Ectodermal cell (in vitro differentiated cells): ENCODE measurements at regions not wholly inside any gene's neighbourhood (a gene's known extent, or its start where the extent isn't known, plus 50 kb on each side); places are given as distances from the start of the nearest gene placed in this dataset.
"Not testable (repeated sequence)": the region's sequence is repeated elsewhere in the genome, so short reads cannot be mapped to it uniquely, and the experiment has no call there.

Source experiments
- H3K27ac ChIP-seq: 2 replicates; pipeline ENCODE4 v1.7.0; 2013; ENCODE audit warnings: mild to moderate bottlenecking, low read depth, low read length; ENCODE audit not compliant: insufficient read depth, poor library complexity, severe bottlenecking
- H3K27me3 ChIP-seq: 2 replicates; pipeline ENCODE4 v1.7.0; 2013; ENCODE audit warnings: mild to moderate bottlenecking, low read length; ENCODE audit not compliant: insufficient read depth, control insufficient read depth, poor library complexity, severe bottlenecking
- H3K36me3 ChIP-seq: one replicate; pipeline ENCODE4 v1.7.0; 2013; ENCODE audit warnings: low read length; ENCODE audit not compliant: control insufficient read depth, insufficient read depth
- H3K4me1 ChIP-seq: one replicate; pipeline ENCODE4 v1.7.0; 2013; ENCODE audit warnings: low read length; ENCODE audit not compliant: control insufficient read depth, insufficient read depth
- H3K4me3 ChIP-seq: 2 replicates; pipeline ENCODE4 v1.7.0; 2013; ENCODE audit warnings: low read depth, low read length, control low read depth; ENCODE audit not compliant: insufficient read depth
- H3K9me3 ChIP-seq: 2 replicates; pipeline ENCODE4 v1.7.0; 2013; ENCODE audit warnings: mild to moderate bottlenecking, low read length, moderate library complexity; ENCODE audit not compliant: control insufficient read depth
- WGBS, 2 experiments: methylation state at CpG; one replicate each; pipeline ENCODE4 v1.1.7; 2013; ENCODE audit warnings: missing lambda C conversion rate in 2 of 2; 5-methylcytosine and 5-hydroxymethylcytosine counted together

GRCh38 chr2:172297531-172297930 lies 129.9 kb upstream of the ITGA6 start:
- Histone ChIP-seq H3K4me3 (no peak overlapping the region), H3K4me1 (peaks cover 12% of the 10 kb centered on the region), H3K36me3 (no peaks in the 10 kb centered on the region), H3K27me3 (no peaks in the 10 kb centered on the region), H3K27ac (no peak overlapping the region), H3K9me3 (no peaks in the 10 kb centered on the region)
- WGBS, 2 experiments: 41 to 46% methylated on average over 2 of the region's 3 CpGs

GRCh38 chr2:172297950-172298349 lies 129.4 kb upstream of the ITGA6 start:
- Histone ChIP-seq H3K27me3 (no peaks in the 10 kb centered on the region), H3K27ac (no peak overlapping the region), H3K4me3 (no peak overlapping the region), H3K9me3 (no peaks in the 10 kb centered on the region), H3K4me1 (peaks cover 12% of the 10 kb centered on the region), H3K36me3 (no peaks in the 10 kb centered on the region)
- 54 to 57% methylated on average over 4 of the region's 4 CpGs for WGBS, 2 experiments

- no peaks in the 10 kb centered on the region for H3K9me3 ChIP-seq
- H3K4me3 ChIP-seq: no peak overlapping the region
- H3K4me1 ChIP-seq: peaks cover 5% of the 10 kb centered on the region
These were observed 127.6 kb upstream of the ITGA6 start for GRCh38 chr2:172299741-172300140.

GRCh38 chr2:172300851-172301250 lies 126.5 kb upstream of the ITGA6 start:
- H3K4me1 ChIP-seq: peaks cover 5% of the 10 kb centered on the region
- 98 to 99% methylated on average over 3 to 4 of the region's 4 CpGs for WGBS, 2 experiments
- H3K27me3 ChIP-seq: no peaks in the 10 kb centered on the region
- H3K4me3 ChIP-seq: no peak overlapping the region
- H3K36me3 ChIP-seq: no peaks in the 10 kb centered on the region
- H3K9me3 ChIP-seq: no peaks in the 10 kb centered on the region
- H3K27ac ChIP-seq: no peak overlapping the region

More at GRCh38 chr2:172299741-172300140, 127.6 kb upstream of the ITGA6 start:
- 91 to 93% methylated on average over 5 of the region's 5 CpGs for WGBS, 2 experiments
- H3K36me3 ChIP-seq: no peaks in the 10 kb centered on the region
- no peak overlapping the region for H3K27ac ChIP-seq
- H3K27me3 ChIP-seq: no peaks in the 10 kb centered on the region

- Histone ChIP-seq H3K4me1 (no peaks in the 10 kb centered on the region), H3K4me3 (no peak overlapping the region), H3K27ac (no peak overlapping the region), H3K27me3 (no peaks in the 10 kb centered on the region), H3K9me3 (no peaks in the 10 kb centered on the region), H3K36me3 (no peaks in the 10 kb centered on the region)
- WGBS, 2 experiments: 70 to 73% methylated on average over 3 of the region's 3 CpGs
These were observed 122.3 kb upstream of the ITGA6 start for GRCh38 chr2:172305066-172305465.

GRCh38 chr2:172307800-172308199 lies 119.6 kb upstream of the ITGA6 start:
- Histone ChIP-seq H3K4me1 (no peaks in the 10 kb centered on the region), H3K27ac (no peak overlapping the region), H3K4me3 (no peak overlapping the region), H3K36me3 (no peaks in the 10 kb centered on the region), H3K27me3 (no peaks in the 10 kb centered on the region), H3K9me3 (no peaks in the 10 kb centered on the region)
- whole genome bisulfite sequencing, 2 experiments: 85 to 86% methylated on average over 1 of the region's 1 CpG

- H3K9me3 ChIP-seq: no peaks in the 10 kb centered on the region
- H3K4me3 ChIP-seq: no peak overlapping the region
- H3K4me1 ChIP-seq: no peaks in the 10 kb centered on the region
- H3K27ac ChIP-seq: no peak overlapping the region
- H3K36me3 ChIP-seq: no peaks in the 10 kb centered on the region
- H3K27me3 ChIP-seq: no peaks in the 10 kb centered on the region
- 83% methylated on average over 9 of the region's 9 CpGs for WGBS, 2 experiments
These were observed 119.0 kb upstream of the ITGA6 start for GRCh38 chr2:172308253-172308935.

- Histone ChIP-seq H3K27ac (no peak overlapping the region), H3K4me1 (no peaks in the 10 kb centered on the region), H3K36me3 (no peaks in the 10 kb centered on the region), H3K4me3 (no peak overlapping the region), H3K27me3 (no peaks in the 10 kb centered on the region), H3K9me3 (no peaks in the 10 kb centered on the region)
- WGBS, 2 experiments: 96 to 98% methylated on average over 2 of the region's 2 CpGs
These were observed 115.5 kb upstream of the ITGA6 start for GRCh38 chr2:172311921-172312345.

- Histone ChIP-seq H3K4me3 (no peak overlapping the region), H3K4me1 (no peaks in the 10 kb centered on the region), H3K27ac (no peak overlapping the region), H3K36me3 (no peaks in the 10 kb centered on the region), H3K9me3 (no peaks in the 10 kb centered on the region), H3K27me3 (no peaks in the 10 kb centered on the region)
- WGBS, 2 experiments: 80 to 82% methylated on average over 7 of the region's 8 CpGs
These were observed 113.6 kb upstream of the ITGA6 start for GRCh38 chr2:172313715-172314341.

GRCh38 chr2:172315070-172315469 lies 112.3 kb upstream of the ITGA6 start:
- H3K4me1 ChIP-seq, H3K36me3 ChIP-seq, H3K27me3 ChIP-seq, H3K4me3 ChIP-seq, H3K9me3 ChIP-seq, H3K27ac ChIP-seq: not testable (repeated sequence)
- WGBS, 2 experiments: 64 to 70% methylated on average over 8 to 9 of the region's 21 CpGs
